CD14-positive monocyte (primary cell): ENCODE measurements at regions not wholly inside any gene's neighbourhood (a gene's known extent, or its start where the extent isn't known, plus 50 kb on each side); places are given as distances from the start of the nearest gene placed in this dataset.

Experiments used
- DNase-seq, 3 donors: peaks; one replicate each; pipeline ENCODE4 v3.0.0-alpha.2; 2011 to 2022
- H2AFZ ChIP-seq: 2 replicates; pipeline ENCODE4 v1.6.0; 2012; ENCODE audit warnings: mild to moderate bottlenecking, low read depth, low read length, inconsistent platforms; ENCODE audit not compliant: insufficient read depth, poor library complexity, severe bottlenecking
- H3K27ac ChIP-seq, 2 donors: 1 replicate in 1 of 2; 2 replicates in 1 of 2; pipeline ENCODE4 v1.5.1; 2012 to 2013; ENCODE audit warnings: low read length in 2 of 2, control low read depth in 1 of 2, inconsistent platforms in 1 of 2, low read depth in 1 of 2, mild to moderate bottlenecking in 1 of 2
- H3K27me3 ChIP-seq, 2 donors: one replicate each; pipeline versions ENCODE4 v1.6.0 to v1.6.1; 2011 to 2013; ENCODE audit warnings: low read length in 2 of 2; ENCODE audit not compliant: control insufficient read depth in 2 of 2, insufficient read depth in 2 of 2
- H3K36me3 ChIP-seq, 2 donors: replicated peaks in 1 of 2; 1 replicate in 1 of 2; 2 replicates in 1 of 2; pipeline versions ENCODE4 v1.5.1 to v1.6.1; 2012 to 2013; ENCODE audit warnings: low read length in 2 of 2, control low read depth in 1 of 2, inconsistent platforms in 1 of 2, mild to moderate bottlenecking in 1 of 2; ENCODE audit not compliant: insufficient read depth in 2 of 2, control insufficient read depth in 1 of 2
- H3K4me1 ChIP-seq, 2 donors: 1 replicate in 1 of 2; 2 replicates in 1 of 2; pipeline versions ENCODE4 v1.5.1 to v1.6.1; 2012 to 2013; ENCODE audit warnings: low read length in 2 of 2, control low read depth in 1 of 2, inconsistent platforms in 1 of 2, mild to moderate bottlenecking in 1 of 2, moderate library complexity in 1 of 2; ENCODE audit not compliant: insufficient read depth in 2 of 2, control insufficient read depth in 1 of 2
- H3K4me2 ChIP-seq: replicated peaks from 2 replicates; pipeline ENCODE3; 2012; ENCODE audit warnings: low read length, moderate library complexity, mild to moderate bottlenecking; ENCODE audit not compliant: poor library complexity, severe bottlenecking; ENCODE audit errors: extremely low read depth
- H3K4me3 ChIP-seq, 3 experiments: fragments of 200-600 bp in 1 of 3; sonication (generic) in 1 of 3; replicated peaks in 1 of 3; 1 replicate in 2 of 3; 2 replicates in 1 of 3; pipeline ENCODE4 v1.5.1; 2011 to 2013; ENCODE audit warnings: low read length in 3 of 3, mild to moderate bottlenecking in 3 of 3, control low read depth in 2 of 3, low read depth in 2 of 3, inconsistent platforms in 1 of 3, moderate library complexity in 1 of 3
- H3K79me2 ChIP-seq: 2 replicates; pipeline ENCODE4 v1.6.0; 2012; ENCODE audit warnings: mild to moderate bottlenecking, control low read depth, inconsistent platforms, low read length, moderate library complexity; ENCODE audit not compliant: insufficient read depth
- H3K9ac ChIP-seq: 2 replicates; pipeline ENCODE4 v1.6.0; 2017; ENCODE audit warnings: low read length, mild to moderate bottlenecking; ENCODE audit not compliant: insufficient read depth, poor library complexity, severe bottlenecking
- H3K9me3 ChIP-seq, 2 donors: replicated peaks in 1 of 2; 1 replicate in 1 of 2; 2 replicates in 1 of 2; pipeline versions ENCODE4 v1.5.1 to v1.6.1; 2012 to 2013; ENCODE audit warnings: low read length in 2 of 2, control low read depth in 1 of 2; ENCODE audit not compliant: control insufficient read depth in 1 of 2, insufficient read depth in 1 of 2
- H4K20me1 ChIP-seq: 2 replicates; pipeline ENCODE4 v1.6.0; 2012; ENCODE audit warnings: mild to moderate bottlenecking, low read length, control low read depth, moderate library complexity; ENCODE audit not compliant: insufficient read depth
- H3K27ac Mint-ChIP-seq, 7 donors: one replicate each; pipeline ENCODE4 v1.8.0; 2020; ENCODE audit warnings: mild to moderate bottlenecking in 7 of 7, mixed read lengths in 7 of 7, moderate library complexity in 6 of 7, inconsistent platforms in 2 of 7
- H3K27me3 Mint-ChIP-seq, 3 donors: one replicate each; pipeline ENCODE4 v1.8.0; 2021 to 2022; ENCODE audit warnings: low read depth in 3 of 3, mild to moderate bottlenecking in 3 of 3, mixed read lengths in 3 of 3, moderate library complexity in 3 of 3, inconsistent platforms in 1 of 3
- H3K36me3 Mint-ChIP-seq, 2 donors: one replicate each; pipeline ENCODE4 v1.8.0; 2020; ENCODE audit warnings: mixed read lengths in 2 of 2, inconsistent platforms in 1 of 2, mild to moderate bottlenecking in 1 of 2
- H3K4me1 Mint-ChIP-seq: one replicate; pipeline ENCODE4 v1.8.0; 2020; ENCODE audit warnings: mild to moderate bottlenecking, mixed read lengths
- H3K4me3 Mint-ChIP-seq, 2 donors: one replicate each; pipeline ENCODE4 v1.8.0; 2020; ENCODE audit warnings: mild to moderate bottlenecking in 2 of 2, mixed read lengths in 2 of 2, moderate library complexity in 1 of 2
- H3K9me3 Mint-ChIP-seq, 7 donors: one replicate each; pipeline ENCODE4 v1.8.0; 2020 to 2022; ENCODE audit warnings: mixed read lengths in 7 of 7, mild to moderate bottlenecking in 6 of 7, moderate library complexity in 6 of 7, inconsistent platforms in 2 of 7
- WGBS: methylation state at CpG from one replicate; pipeline ENCODE4 v1.1.5; 2013; ENCODE audit warnings: missing lambda C conversion rate; ENCODE audit not compliant: insufficient coverage; 5-methylcytosine and 5-hydroxymethylcytosine counted together
- intact Hi-C, 2 donors: fragments of 100-400 bp; cut with micrococcal nuclease; formaldehyde crosslinking; loops; one replicate each; pipeline versions ENCODE4 v1.15.0 to v1.15.1; 2023
- TF ChIP-seq, protein P1 (sequence below): fragments of 200-600 bp; IDR thresholded peaks from one replicate; pipeline ENCODE4 v1.8.0; 2022; ENCODE audit warnings: antibody characterized with exemption, mild to moderate bottlenecking

DNA sequence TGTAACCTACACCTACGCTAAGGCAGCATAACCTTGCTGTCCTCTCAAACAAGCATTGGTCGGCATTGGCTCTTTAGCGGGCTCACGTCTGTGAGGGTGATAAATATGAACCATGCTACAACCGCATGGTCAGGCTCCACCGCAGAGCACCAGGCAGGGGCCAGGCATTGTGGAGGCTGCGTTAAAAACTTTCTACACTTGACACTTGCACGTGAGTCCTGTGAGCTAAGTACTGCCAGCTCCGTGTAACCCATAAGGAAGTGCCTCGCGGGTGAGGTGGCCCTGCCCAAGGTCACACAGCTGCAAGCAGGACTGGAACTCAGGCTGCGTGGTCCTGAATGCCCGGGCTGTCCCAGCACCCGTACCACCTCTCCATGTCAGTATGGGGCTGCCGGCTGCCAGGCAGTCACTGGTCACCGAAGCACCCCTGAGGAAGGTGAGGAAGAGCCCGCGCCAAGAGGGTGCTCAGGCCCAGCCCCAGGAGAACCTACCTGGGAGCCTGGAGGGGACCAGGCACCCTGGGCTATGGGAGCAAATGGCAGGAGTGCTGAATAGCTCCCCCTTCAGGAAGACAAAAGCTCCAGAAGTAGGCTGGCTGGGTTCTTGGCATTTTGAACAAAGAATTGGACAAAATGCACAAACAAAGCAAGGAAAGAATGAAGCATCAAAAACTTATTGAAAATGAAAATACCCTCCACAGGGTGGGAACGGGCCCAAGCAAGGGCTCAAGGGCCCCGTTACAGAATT is 271.1 kb upstream of the RAB6C start:
- Histone ChIP-seq H3K27me3 (no peaks in the 10 kb centered on the region), H3K4me1 (no peaks in the 10 kb centered on the region), H4K20me1 (no peaks in the 10 kb centered on the region), H3K36me3 (no peaks in the 10 kb centered on the region), H3K4me3 (no peak overlapping the region), H3K9ac (no peak overlapping the region), H3K79me2 (no peaks in the 10 kb centered on the region), H3K27ac (no peak overlapping the region), H3K4me2 (no peak overlapping the region), H2AFZ (no peak overlapping the region), H3K9me3 (no peaks in the 10 kb centered on the region)
- Mint-ChIP-seq H3K4me1 (no peaks in the 10 kb centered on the region), H3K27ac (no peak overlapping the region), H3K9me3 (peaks cover 0 to 4% (median 0%) of the 10 kb centered on the region in 7 donors), H3K4me3 (no peak overlapping the region), H3K36me3 (no peaks in the 10 kb centered on the region), H3K27me3 (peaks cover 0 to 6% (median 1%) of the 10 kb centered on the region in 3 donors)
- no peak for DNase-seq
- WGBS = 89% methylated on average over 15 of the region's 20 CpGs
- TF ChIP-seq, protein P1, sequence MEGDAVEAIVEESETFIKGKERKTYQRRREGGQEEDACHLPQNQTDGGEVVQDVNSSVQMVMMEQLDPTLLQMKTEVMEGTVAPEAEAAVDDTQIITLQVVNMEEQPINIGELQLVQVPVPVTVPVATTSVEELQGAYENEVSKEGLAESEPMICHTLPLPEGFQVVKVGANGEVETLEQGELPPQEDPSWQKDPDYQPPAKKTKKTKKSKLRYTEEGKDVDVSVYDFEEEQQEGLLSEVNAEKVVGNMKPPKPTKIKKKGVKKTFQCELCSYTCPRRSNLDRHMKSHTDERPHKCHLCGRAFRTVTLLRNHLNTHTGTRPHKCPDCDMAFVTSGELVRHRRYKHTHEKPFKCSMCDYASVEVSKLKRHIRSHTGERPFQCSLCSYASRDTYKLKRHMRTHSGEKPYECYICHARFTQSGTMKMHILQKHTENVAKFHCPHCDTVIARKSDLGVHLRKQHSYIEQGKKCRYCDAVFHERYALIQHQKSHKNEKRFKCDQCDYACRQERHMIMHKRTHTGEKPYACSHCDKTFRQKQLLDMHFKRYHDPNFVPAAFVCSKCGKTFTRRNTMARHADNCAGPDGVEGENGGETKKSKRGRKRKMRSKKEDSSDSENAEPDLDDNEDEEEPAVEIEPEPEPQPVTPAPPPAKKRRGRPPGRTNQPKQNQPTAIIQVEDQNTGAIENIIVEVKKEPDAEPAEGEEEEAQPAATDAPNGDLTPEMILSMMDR = no peak
- intact Hi-C loops = no loop called here

DNA sequence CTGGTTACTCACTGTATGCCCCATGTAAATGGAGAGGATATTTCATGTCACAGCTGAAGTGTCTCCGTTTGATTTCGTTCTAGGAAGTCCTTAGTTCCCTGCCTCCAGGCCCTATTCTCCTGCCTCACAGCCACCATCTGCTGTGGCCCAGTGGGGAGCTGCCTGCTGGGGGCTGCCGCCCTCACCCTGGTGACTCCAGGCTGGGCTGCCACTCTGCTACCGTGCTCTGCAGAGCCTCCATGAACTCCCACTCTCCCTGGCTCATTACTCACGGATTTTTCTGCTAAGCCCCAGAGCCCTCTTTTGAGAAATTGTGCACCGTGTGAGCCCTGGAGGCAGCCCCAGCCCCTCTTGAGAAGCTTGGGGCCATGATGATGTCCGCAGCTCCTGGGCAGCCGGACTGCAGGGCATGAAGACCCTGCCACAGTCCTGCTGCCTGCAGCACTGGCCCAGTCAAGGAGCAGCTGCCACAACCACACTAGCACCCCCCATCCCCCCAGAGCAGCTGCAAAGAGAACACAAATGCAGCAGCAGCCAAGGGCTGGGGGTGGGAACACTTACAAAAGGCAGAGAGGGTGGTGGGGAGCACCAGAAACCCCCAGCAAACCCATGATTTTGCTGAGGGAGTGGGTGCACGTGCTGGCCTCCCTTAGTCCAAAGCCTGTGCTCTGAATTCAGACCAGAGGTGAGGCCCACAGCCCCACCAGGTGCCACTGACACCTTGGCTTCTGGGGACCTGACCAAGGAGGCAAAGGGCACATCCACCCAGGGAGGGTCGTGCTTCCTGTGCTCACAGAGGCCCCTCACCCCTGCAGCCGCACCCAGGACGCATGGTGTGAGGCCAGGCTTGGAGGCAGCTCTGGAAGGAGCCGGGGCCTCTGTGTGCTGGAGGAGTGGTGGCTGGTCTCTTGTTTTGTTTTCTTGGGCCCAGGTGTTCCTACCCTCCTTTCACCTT is 270.2 kb upstream of the RAB6C start:
- TF ChIP-seq, protein P1 = no peak
- no peaks in the 10 kb centered on the region for H3K4me1 Mint-ChIP-seq
- Histone ChIP-seq H3K4me3 (no peak overlapping the region), H4K20me1 (no peaks in the 10 kb centered on the region), H2AFZ (no peak overlapping the region), H3K36me3 (no peaks in the 10 kb centered on the region), H3K27me3 (no peaks in the 10 kb centered on the region), H3K9me3 (no peaks in the 10 kb centered on the region), H3K9ac (no peak overlapping the region), H3K4me1 (no peaks in the 10 kb centered on the region), H3K79me2 (no peaks in the 10 kb centered on the region), H3K4me2 (no peak overlapping the region), H3K27ac (no peak overlapping the region)
- no peak overlapping the region for H3K27ac Mint-ChIP-seq
- peaks cover 0 to 7% (median 3%) of the 10 kb centered on the region in 3 donors for H3K27me3 Mint-ChIP-seq
- DNase-seq = no peak
- H3K36me3 Mint-ChIP-seq = no peaks in the 10 kb centered on the region
- H3K9me3 Mint-ChIP-seq = peaks cover 0 to 4% (median 0%) of the 10 kb centered on the region in 7 donors
- 94% methylated on average over 11 of the region's 13 CpGs for WGBS
- intact Hi-C loops = no loop called here
- H3K4me3 Mint-ChIP-seq = no peak overlapping the region
